ENCODE measurements at regions not wholly inside any gene's neighbourhood (a gene's known extent, or its start where the extent isn't known, plus 50 kb on each side); places are given as distances from the start of the nearest gene placed in this dataset.

GRCh38 chr1:98210563-98210962, 289.7 kb upstream of the DPYD start:
- in situ Hi-C loops (cut with MboI), result no loop called here
- no peaks in the 10 kb centered on the region for H3K36me3 ChIP-seq (ENCODE audit: control insufficient read depth in 2 of 2, insufficient read depth in 2 of 2, low read length in 1 of 2)
- no peak overlapping the region for H2AFZ ChIP-seq (ENCODE audit: control insufficient read depth, low read depth, low read length)
- H3K4me3 ChIP-seq, result no peak overlapping the region
- TF ChIP-seq CBX5 (IDR thresholded peaks at IDR 0.05; ENCODE audit: low read depth) (no peak), CHD1 (IDR thresholded peaks at IDR 0.05; ENCODE audit: low read depth, low read length) (no peak), SUZ12 (IDR thresholded peaks at IDR 0.05; ENCODE audit: unreplicated experiment) (no peak), IRF4 (IDR thresholded peaks at IDR 0.05; ENCODE audit: low read depth, low read length) (no peak), ZNF384 (IDR thresholded peaks at IDR 0.05; ENCODE audit: borderline replicate concordance, low read depth, low read length) (no peak), CBFB (IDR thresholded peaks at IDR 0.05; ENCODE audit: low read depth) (no peak), ETV6 (conservative IDR thresholded peaks at IDR 0.05 in 1 of 2, IDR thresholded peaks at IDR 0.05 in 1 of 2; ENCODE audit: borderline replicate concordance in 1 of 2, low read depth in 1 of 2) (no peak), E2F8 (IDR thresholded peaks at IDR 0.05; ENCODE audit: low read depth, partially characterized antibody) (no peak), CUX1 (IDR thresholded peaks at IDR 0.05; ENCODE audit: insufficient replicate concordance, low read depth, low read length) (no peak), MYB (IDR thresholded peaks at IDR 0.05; ENCODE audit: borderline replicate concordance, low read depth, low read length) (no peak)
- no peaks in the 10 kb centered on the region for H3K9me3 ChIP-seq (replicated peaks; ENCODE audit: control insufficient read depth, insufficient read depth, low read length)
- no peak overlapping the region for H3K27ac ChIP-seq (ENCODE audit: control insufficient read depth, insufficient read depth)
- no peaks in the 10 kb centered on the region for H3K4me1 ChIP-seq (ENCODE audit: control insufficient read depth, insufficient read depth, low read length)
- DNase-seq (ENCODE audit: low read depth, low spot score) (no peak), FAIRE-seq (no peak), ATAC-seq (no peak)
- ChIA-PET CTCF (no interaction called here), RAD21 (ENCODE audit: unreplicated experiment) (no interaction called here), POLR2A (no interaction called here), SMC1A (ENCODE audit: uncharacterized antibody, unreplicated experiment) (no interaction called here)
- H3K9ac ChIP-seq (ENCODE audit: control insufficient read depth, insufficient read depth, low read length), result no peak overlapping the region
- no peak overlapping the region for H3K4me2 ChIP-seq (ENCODE audit: control insufficient read depth, insufficient read depth)
- no peaks in the 10 kb centered on the region for H4K20me1 ChIP-seq (ENCODE audit: control insufficient read depth, insufficient read depth)
- intact Hi-C loops (cut with micrococcal nuclease; ENCODE audit: unreplicated experiment), result no loop called here
- BruUV-seq (replicated peaks), result no TSS peak
- H3K79me2 ChIP-seq (ENCODE audit: control insufficient read depth, insufficient read depth, low read length), result no peaks in the 10 kb centered on the region
- H3K27me3 ChIP-seq (replicated peaks in 1 of 2; ENCODE audit: control insufficient read depth in 2 of 2, insufficient read depth in 2 of 2, low read length in 1 of 2), result no peaks in the 10 kb centered on the region
- 56% methylated on average over 3 of the region's 3 CpGs for WGBS (ENCODE audit: insufficient coverage, insufficient replicate concordance, low lambda C conversion rate, missing lambda C conversion rate)

All from GM12878 (cell line).